ENCODE measurements at regions not wholly inside any gene's neighbourhood (a gene's known extent, or its start where the extent isn't known, plus 50 kb on each side); places are given as distances from the start of the nearest gene placed in this dataset.
"Not testable (repeated sequence)": the region's sequence is repeated elsewhere in the genome, so short reads cannot be mapped to it uniquely, and the experiment has no call there.

DNA sequence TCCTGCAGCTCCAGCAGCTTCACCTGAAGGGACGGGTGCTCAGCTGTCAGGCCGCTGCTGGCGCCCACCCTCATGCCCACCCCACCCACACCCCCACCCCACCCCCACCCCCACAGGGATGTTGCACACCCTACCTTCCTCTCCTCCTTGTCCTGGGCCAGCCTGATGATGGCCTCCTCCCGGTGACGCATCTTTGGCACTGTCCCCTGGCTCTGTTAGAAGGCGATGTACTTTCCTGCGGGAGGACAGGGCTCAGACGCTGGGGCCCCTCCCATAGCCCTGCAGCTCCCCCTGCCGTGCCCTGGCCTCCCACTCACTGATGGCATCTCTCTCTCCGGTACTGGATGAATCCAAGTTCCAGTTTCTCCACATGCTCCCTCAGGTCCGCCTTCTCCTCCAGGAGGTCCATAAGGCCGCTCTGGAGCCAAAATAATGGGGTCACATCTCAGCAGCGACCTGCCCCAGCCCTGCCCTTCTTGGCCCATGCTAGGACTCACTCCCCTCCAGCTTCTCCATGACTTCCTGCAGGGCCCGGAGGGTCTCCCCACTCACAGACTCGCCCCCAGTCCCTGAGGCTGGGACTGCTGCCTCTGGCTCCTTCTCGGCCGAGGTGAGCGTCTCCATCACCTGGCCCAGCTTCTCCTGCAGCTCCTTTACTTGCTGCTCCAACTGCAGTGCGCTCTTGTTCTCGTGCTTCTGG is 55.2 kb downstream of the GOLGA8B start:
- not testable (repeated sequence) for H3K4me3 ChIP-seq (ENCODE audit: low read length); H3K27me3 ChIP-seq (ENCODE audit: insufficient read depth, low read length); H3K27ac ChIP-seq (ENCODE audit: low read length); H3K9me3 ChIP-seq (ENCODE audit: insufficient read depth, low read depth, low read length); H3K36me3 ChIP-seq (ENCODE audit: insufficient read depth, low read depth, low read length); H3K4me1 ChIP-seq (ENCODE audit: insufficient read depth, low read length); H3K9ac ChIP-seq (ENCODE audit: low read depth, low read length)

DNA sequence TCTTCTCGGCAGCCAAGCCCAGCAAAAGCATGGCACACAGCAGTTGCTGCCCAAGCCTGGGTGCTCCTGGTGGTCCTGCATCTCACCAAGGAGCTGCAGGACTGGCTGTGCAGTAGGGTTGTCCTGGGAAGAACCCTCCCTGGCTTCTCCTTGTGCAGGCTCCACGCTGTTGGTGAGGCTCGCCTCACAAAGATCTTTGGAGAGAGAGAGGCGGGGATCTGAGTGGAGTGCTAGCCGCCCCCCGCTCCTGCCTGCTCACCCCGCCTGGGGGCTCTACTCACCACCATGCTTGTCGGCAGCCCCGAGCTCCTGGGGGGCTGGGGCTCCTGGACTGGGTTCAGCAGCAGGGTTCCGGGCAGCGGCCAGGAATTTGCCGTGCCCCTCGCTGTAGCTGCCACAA is 55.8 kb downstream of the GOLGA8B start:
- not testable (repeated sequence) for H3K27me3 ChIP-seq (ENCODE audit: insufficient read depth, low read length); H3K4me1 ChIP-seq (ENCODE audit: insufficient read depth, low read length); H3K27ac ChIP-seq (ENCODE audit: low read length); H3K9ac ChIP-seq (ENCODE audit: low read depth, low read length); H3K9me3 ChIP-seq (ENCODE audit: insufficient read depth, low read depth, low read length); H3K36me3 ChIP-seq (ENCODE audit: insufficient read depth, low read depth, low read length); H3K4me3 ChIP-seq (ENCODE audit: low read length)

DNA sequence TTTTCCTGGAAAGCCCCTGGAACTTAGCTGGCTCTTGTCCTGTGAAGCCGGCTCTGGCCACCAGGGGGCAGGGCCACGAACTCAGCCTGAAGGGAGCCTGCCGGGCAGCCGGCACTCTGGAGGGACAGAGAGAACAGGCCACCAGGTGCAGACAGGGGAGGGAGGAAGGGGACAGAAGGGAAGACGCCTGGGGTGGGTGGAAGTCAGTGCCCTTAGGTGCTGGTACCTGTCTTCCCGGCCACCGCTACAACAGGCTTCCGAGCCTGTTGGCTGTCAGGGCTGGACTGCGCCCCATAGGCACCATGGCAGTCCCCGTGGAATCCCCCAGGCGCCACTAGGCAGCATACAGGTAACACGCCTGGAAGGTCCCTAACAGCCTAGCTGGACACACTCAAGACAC is 59.6 kb downstream of the GOLGA8B start:
- not testable (repeated sequence) for H3K36me3 ChIP-seq (ENCODE audit: insufficient read depth, low read depth, low read length); H3K9me3 ChIP-seq (ENCODE audit: insufficient read depth, low read depth, low read length)

DNA sequence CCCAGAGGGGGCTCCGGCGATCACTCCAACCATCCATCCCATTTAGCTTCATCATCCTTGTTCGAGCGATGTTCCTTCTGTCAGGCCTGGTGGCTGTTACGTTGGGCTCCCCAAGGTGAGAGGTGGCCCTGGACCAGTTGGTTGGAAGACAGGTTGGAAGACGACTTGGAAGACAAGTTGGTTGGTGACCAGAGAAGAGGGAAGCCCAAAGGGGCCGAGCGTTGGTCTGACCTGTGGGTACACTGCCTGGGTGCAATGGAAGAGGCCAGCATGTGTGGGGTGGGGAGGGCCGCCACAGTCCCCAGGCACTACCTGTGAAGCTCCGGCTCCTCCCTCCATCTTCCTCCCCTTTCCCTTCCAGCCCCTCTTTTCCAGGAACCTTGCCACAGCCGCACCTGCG is 60.9 kb downstream of the GOLGA8B start:
- not testable (repeated sequence) for H3K27me3 ChIP-seq (ENCODE audit: insufficient read depth, low read length); H3K4me3 ChIP-seq (ENCODE audit: low read length); H3K9ac ChIP-seq (ENCODE audit: low read depth, low read length); H3K27ac ChIP-seq (ENCODE audit: low read length); H3K9me3 ChIP-seq (ENCODE audit: insufficient read depth, low read depth, low read length); H3K36me3 ChIP-seq (ENCODE audit: insufficient read depth, low read depth, low read length); H3K4me1 ChIP-seq (ENCODE audit: insufficient read depth, low read length)

More for the DNA sequence above, 59.6 kb downstream of the GOLGA8B start:
- H3K4me1 ChIP-seq (ENCODE audit: insufficient read depth, low read length); H3K27ac ChIP-seq (ENCODE audit: low read length); H3K9ac ChIP-seq (ENCODE audit: low read depth, low read length); H3K4me3 ChIP-seq (ENCODE audit: low read length); H3K27me3 ChIP-seq (ENCODE audit: insufficient read depth, low read length): not testable (repeated sequence)

DNA sequence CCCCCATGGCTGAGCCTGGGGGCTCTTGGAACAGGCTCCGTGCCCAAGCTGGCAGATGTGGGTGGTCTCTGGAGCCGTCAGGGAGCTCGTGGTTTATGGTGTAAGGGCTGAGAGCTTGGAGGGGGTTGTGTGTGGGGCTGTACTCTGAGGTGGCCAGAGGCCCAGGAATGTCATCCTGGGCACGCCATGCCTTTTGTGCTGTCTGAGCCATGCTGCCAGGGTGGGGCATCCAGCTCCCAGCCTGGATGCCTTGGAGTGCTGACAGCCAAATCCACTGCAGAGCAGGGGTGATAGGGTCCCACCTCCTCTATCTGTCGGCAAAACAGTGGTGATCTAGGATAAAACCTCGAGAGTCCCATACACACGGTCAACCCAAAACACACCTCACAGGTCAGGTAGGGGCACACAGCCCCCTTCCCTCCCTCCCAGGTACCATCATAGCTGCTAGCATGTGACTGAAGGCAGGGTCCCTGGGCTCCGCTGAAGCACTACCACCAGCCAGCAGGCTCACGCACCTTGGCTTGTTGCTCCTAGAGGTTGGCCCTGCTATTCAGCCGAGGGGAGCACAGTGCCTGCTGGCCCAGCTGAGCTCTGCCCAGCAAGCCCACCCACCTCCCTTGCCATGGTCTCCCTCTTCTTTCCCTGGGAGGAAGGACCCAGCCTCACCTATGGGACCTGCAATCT is 61.5 kb downstream of the GOLGA8B start:
- not testable (repeated sequence) for H3K4me3 ChIP-seq (ENCODE audit: low read length); H3K27me3 ChIP-seq (ENCODE audit: insufficient read depth, low read length); H3K27ac ChIP-seq (ENCODE audit: low read length); H3K4me1 ChIP-seq (ENCODE audit: insufficient read depth, low read length); H3K9ac ChIP-seq (ENCODE audit: low read depth, low read length); H3K36me3 ChIP-seq (ENCODE audit: insufficient read depth, low read depth, low read length); H3K9me3 ChIP-seq (ENCODE audit: insufficient read depth, low read depth, low read length)

DNA sequence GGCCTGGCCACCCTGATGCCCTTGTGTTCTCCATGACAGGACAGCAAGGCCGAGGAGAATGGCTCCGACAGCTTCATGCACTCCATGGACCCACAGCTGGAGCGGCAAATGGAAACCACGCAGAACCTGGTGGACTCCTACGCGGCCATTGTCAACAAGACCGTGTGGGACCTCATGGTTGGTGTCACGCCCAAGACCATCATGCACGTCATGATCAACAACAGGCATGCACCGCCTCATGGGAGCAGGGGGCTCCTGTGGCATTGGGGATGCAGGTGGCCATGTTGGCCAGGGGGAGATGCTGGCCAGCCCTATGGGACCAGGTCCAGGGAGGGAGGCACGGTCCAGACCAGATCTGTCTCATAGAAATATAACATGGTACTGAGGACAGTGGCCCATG is 62.9 kb downstream of the GOLGA8B start:
- H3K27ac ChIP-seq (ENCODE audit: low read length): no peak overlapping the region
- no peaks in the 10 kb centered on the region for H3K36me3 ChIP-seq (ENCODE audit: insufficient read depth, low read depth, low read length)
- no peak overlapping the region for H3K4me3 ChIP-seq (ENCODE audit: low read length)
- H3K27me3 ChIP-seq (ENCODE audit: insufficient read depth, low read length): peaks cover 14% of the 10 kb centered on the region
- H3K4me1 ChIP-seq (ENCODE audit: insufficient read depth, low read length): no peaks in the 10 kb centered on the region
- no peaks in the 10 kb centered on the region for H3K9me3 ChIP-seq (ENCODE audit: insufficient read depth, low read depth, low read length)
- no peak overlapping the region for H3K9ac ChIP-seq (ENCODE audit: low read depth, low read length)

DNA sequence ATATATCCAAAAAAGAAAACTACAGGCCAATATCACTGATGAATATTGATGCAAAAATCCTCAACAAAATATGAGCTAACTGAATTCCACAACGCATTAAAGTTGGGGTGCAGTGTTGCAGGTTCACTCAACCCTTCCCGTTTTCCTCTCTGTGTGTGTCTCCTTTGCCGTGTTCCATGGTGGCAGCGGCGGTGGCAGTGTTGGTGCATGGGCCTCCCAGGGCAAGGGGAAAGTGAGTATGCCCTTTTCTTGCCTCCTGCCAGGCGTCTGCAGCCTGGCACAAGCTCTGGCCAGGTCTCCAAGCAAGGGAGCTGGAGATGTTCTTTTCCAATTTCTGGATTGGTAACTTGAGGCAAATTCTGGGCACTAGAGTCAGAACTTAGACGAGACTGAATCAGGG is 63.4 kb downstream of the GOLGA8B start:
- not testable (repeated sequence) for H3K9ac ChIP-seq (ENCODE audit: low read depth, low read length); H3K4me1 ChIP-seq (ENCODE audit: insufficient read depth, low read length); H3K36me3 ChIP-seq (ENCODE audit: insufficient read depth, low read depth, low read length); H3K9me3 ChIP-seq (ENCODE audit: insufficient read depth, low read depth, low read length); H3K27ac ChIP-seq (ENCODE audit: low read length); H3K4me3 ChIP-seq (ENCODE audit: low read length)
- peaks cover 20% of the 10 kb centered on the region for H3K27me3 ChIP-seq (ENCODE audit: insufficient read depth, low read length)

DNA sequence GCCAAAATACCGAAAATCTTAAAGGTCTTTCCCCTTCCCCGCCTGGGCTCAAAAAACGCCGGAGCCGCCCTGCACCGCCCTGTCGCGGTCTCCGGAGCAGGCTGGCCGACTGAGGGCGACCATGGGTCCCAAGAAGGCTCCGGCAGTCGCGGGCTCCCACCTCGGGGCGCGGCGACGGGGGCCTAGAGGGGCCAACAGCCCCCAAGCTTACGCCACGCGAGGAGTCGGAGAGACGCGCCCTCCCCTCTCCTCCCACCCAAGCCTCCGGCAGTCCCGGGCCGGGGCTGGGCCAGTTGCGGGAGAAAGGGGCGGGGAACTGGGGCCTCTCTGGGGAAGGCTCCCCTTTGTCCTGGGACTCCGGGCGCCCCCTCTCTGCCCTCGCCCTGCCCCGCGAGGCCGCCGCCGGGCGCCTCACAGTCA is 69.2 kb downstream of the GOLGA8B start:
- Histone ChIP-seq H3K9me3 (ENCODE audit: insufficient read depth, low read depth, low read length) (no peaks in the 10 kb centered on the region), H3K4me3 (ENCODE audit: low read length) (peak overlapping the region; percentile 68), H3K36me3 (ENCODE audit: insufficient read depth, low read depth, low read length) (no peaks in the 10 kb centered on the region), H3K27ac (ENCODE audit: low read length) (no peak overlapping the region), H3K27me3 (ENCODE audit: insufficient read depth, low read length) (peaks cover 71% of the 10 kb centered on the region), H3K9ac (ENCODE audit: low read depth, low read length) (peak overlapping the region; percentile 32; the same call in 1 of the 2 replicates), H3K4me1 (ENCODE audit: insufficient read depth, low read length) (no peaks in the 10 kb centered on the region)

DNA sequence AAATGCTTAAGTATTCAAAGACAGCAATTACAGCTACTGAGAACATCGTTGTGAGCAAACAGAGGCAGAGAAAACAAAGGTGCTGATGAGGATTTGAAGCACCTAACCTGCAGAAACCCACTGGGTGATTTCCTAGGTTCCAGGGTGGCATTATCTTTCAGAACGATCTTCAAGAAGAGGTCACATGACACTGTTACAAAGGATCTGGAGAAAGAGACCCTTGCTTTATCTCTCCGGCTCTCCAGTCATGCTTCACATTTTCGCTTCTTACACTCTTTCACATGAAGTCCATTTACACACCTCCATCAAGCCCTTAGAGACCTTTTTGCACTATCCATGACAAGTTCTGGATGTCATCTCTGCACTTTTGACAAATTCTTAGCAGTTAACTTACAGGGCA is 70.8 kb downstream of the GOLGA8B start:
- Histone ChIP-seq H3K9ac (ENCODE audit: low read depth, low read length) (no peak overlapping the region), H3K27ac (ENCODE audit: low read length) (no peak overlapping the region), H3K4me3 (ENCODE audit: low read length) (no peak overlapping the region), H3K36me3 (ENCODE audit: insufficient read depth, low read depth, low read length) (no peaks in the 10 kb centered on the region), H3K9me3 (ENCODE audit: insufficient read depth, low read depth, low read length) (no peaks in the 10 kb centered on the region), H3K4me1 (ENCODE audit: insufficient read depth, low read length) (no peaks in the 10 kb centered on the region), H3K27me3 (ENCODE audit: insufficient read depth, low read length) (peaks cover 71% of the 10 kb centered on the region)

DNA sequence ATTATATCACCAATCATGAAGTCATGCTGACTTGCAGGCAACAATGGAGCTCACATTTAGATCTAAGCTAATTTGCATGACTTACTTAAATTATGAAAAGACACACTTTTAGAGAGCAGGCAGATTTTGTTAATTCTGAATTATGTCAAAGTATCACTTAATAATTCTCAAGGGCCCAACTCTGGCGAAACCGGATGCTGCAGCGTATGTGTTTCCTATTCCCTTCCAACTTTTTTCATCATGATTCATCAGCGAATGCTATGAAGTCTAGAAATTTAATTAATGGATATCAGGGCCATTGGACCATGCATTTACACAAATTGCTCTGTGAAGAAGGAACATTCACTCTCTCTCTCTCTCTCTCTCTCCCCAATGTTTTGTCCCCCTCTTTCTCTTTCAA is 63.5 kb upstream of the GOLGA8A start:
- no peaks in the 10 kb centered on the region for H3K4me1 ChIP-seq (ENCODE audit: insufficient read depth, low read length)
- no peak overlapping the region for H3K4me3 ChIP-seq (ENCODE audit: low read length)
- H3K9ac ChIP-seq (ENCODE audit: low read depth, low read length): no peak overlapping the region
- H3K9me3 ChIP-seq (ENCODE audit: insufficient read depth, low read depth, low read length): no peaks in the 10 kb centered on the region
- H3K27me3 ChIP-seq (ENCODE audit: insufficient read depth, low read length): peaks cover 65% of the 10 kb centered on the region
- no peak overlapping the region for H3K27ac ChIP-seq (ENCODE audit: low read length)
- no peaks in the 10 kb centered on the region for H3K36me3 ChIP-seq (ENCODE audit: insufficient read depth, low read depth, low read length)

DNA sequence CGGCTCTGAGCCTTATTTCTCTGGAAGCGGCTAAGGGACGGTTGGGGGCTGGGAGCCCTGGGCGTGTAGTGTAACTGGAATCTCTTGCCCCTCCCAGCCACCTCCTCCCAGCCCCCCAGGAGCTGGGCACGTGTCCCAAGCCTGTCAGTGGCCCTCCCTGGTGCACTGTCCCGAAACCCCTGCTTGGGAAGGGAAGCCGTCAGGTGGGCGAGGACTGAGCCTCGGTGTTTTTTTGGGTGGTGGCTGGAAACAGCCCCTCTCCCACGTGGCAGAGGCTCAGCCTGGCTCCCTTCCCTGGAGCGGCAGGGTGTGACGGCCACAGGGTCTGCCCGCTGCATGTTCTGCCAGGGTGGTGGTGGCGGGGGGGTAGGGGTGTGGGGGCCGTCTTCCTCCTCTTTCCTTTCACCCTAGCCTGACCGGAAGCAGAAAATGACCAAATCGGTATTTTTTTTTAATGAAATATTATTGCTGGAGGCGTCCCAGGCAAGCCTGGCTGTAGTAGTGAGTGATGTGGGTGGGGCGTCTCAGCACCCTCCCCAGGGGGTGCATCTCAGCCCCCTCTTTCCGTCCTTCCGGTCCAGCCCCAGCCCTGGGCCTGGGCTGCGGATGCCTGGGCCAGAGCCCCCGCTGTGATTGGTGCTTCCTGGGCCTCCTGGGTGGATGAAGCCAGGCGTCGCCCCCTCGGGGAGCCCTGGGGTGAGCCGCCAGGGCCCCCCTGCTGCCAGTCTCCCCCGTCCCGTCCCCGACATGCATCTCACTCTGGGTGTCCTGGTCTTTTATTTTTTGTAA is 58.8 kb upstream of the GOLGA8A start:
- Histone ChIP-seq H3K9me3 (ENCODE audit: insufficient read depth, low read depth, low read length) (no peaks in the 10 kb centered on the region), H3K27me3 (ENCODE audit: insufficient read depth, low read length) (peaks cover 97% of the 10 kb centered on the region)

DNA sequence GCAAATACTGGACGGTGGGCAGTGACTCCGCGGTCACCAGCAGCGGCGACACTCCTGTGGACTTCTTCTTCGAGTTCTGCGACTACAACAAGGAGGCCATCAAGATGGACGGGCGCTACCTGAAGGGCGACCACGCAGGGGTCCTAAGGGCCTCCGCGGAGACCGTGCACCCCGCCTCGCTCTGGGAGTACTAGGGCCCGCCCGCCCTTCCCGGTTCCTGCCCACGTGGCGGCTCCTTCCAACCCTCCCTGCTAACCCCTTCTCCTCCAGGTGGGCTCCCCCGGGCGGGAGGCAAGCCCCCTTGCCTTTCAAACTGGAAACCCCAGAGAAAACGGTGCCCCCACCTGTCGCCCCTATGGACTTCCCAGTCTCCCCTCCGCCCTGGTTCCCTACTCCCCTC is 58.1 kb upstream of the GOLGA8A start:
- not testable (repeated sequence) for H3K4me3 ChIP-seq (ENCODE audit: low read length)
- peaks cover 98% of the 10 kb centered on the region for H3K27me3 ChIP-seq (ENCODE audit: insufficient read depth, low read length)

More for the DNA sequence above, 58.8 kb upstream of the GOLGA8A start:
- no peak overlapping the region for H3K4me3 ChIP-seq (ENCODE audit: low read length)
- no peaks in the 10 kb centered on the region for H3K36me3 ChIP-seq (ENCODE audit: insufficient read depth, low read depth, low read length)
- H3K9ac ChIP-seq (ENCODE audit: low read depth, low read length): no peak overlapping the region
- no peak overlapping the region for H3K27ac ChIP-seq (ENCODE audit: low read length)
- no peaks in the 10 kb centered on the region for H3K4me1 ChIP-seq (ENCODE audit: insufficient read depth, low read length)

More for the DNA sequence above, 58.1 kb upstream of the GOLGA8A start:
- H3K4me1 ChIP-seq (ENCODE audit: insufficient read depth, low read length); H3K27ac ChIP-seq (ENCODE audit: low read length); H3K36me3 ChIP-seq (ENCODE audit: insufficient read depth, low read depth, low read length); H3K9me3 ChIP-seq (ENCODE audit: insufficient read depth, low read depth, low read length); H3K9ac ChIP-seq (ENCODE audit: low read depth, low read length): not testable (repeated sequence)
